Thoracic aorta (tissue), 2 donors: ENCODE measurements at regions not wholly inside any gene's neighbourhood (a gene's known extent, or its start where the extent isn't known, plus 50 kb on each side); places are given as distances from the start of the nearest gene placed in this dataset.

Source experiments
- ATAC-seq: fragments of 150-250 bp; one replicate; pipeline ENCODE4 v1.8.0; 2017; ENCODE audit warnings: low read depth; ENCODE audit not compliant: insufficient number of reproducible peaks, low FRiP score
- DNase-seq: peaks from one replicate; pipeline ENCODE4 v3.0.0-alpha.2; 2020; ENCODE audit warnings: low spot score
- H3K27ac ChIP-seq, 2 donors: fragments of 200-600 bp; sonication (generic); 1 replicate in 1 of 2; 2 replicates in 1 of 2; pipeline ENCODE4 v1.5.1; 2016; ENCODE audit warnings: mild to moderate bottlenecking in 2 of 2, moderate library complexity in 2 of 2
- H3K27me3 ChIP-seq: fragments of 200-600 bp; sonication (generic); replicated peaks from 2 replicates; pipeline ENCODE4 v1.6.0; 2016; ENCODE audit warnings: mild to moderate bottlenecking; ENCODE audit not compliant: insufficient read depth
- H3K36me3 ChIP-seq: fragments of 200-600 bp; sonication (generic); one replicate; pipeline ENCODE4 v1.5.1; 2016
- H3K4me1 ChIP-seq, 2 donors: fragments of 200-600 bp; sonication (generic); 1 replicate in 1 of 2; 2 replicates in 1 of 2; pipeline versions ENCODE4 v1.5.1 to v1.6.0; 2016; ENCODE audit warnings: low read depth in 2 of 2, mild to moderate bottlenecking in 1 of 2; ENCODE audit not compliant: control insufficient read depth in 1 of 2
- H3K4me3 ChIP-seq: fragments of 200-600 bp; sonication (generic); 2 replicates; pipeline ENCODE4 v1.5.1; 2016; ENCODE audit warnings: mild to moderate bottlenecking
- H3K9me3 ChIP-seq: fragments of 200-600 bp; sonication (generic); 2 replicates; pipeline ENCODE4 v1.5.1; 2016
- TF ChIP-seq, protein P1 (sequence below): fragments of 200-600 bp; sonication (generic); IDR thresholded peaks from one replicate; pipeline ENCODE4 v1.5.1; 2019; ENCODE audit warnings: antibody characterized with exemption

- H3K27me3 ChIP-seq = no peaks in the 10 kb centered on the region
- H3K36me3 ChIP-seq = no peaks in the 10 kb centered on the region
- no peak overlapping the region for H3K27ac ChIP-seq
- no peaks in the 10 kb centered on the region for H3K9me3 ChIP-seq
- no peak for DNase-seq
- ATAC-seq = no peak
- TF ChIP-seq, protein P1, sequence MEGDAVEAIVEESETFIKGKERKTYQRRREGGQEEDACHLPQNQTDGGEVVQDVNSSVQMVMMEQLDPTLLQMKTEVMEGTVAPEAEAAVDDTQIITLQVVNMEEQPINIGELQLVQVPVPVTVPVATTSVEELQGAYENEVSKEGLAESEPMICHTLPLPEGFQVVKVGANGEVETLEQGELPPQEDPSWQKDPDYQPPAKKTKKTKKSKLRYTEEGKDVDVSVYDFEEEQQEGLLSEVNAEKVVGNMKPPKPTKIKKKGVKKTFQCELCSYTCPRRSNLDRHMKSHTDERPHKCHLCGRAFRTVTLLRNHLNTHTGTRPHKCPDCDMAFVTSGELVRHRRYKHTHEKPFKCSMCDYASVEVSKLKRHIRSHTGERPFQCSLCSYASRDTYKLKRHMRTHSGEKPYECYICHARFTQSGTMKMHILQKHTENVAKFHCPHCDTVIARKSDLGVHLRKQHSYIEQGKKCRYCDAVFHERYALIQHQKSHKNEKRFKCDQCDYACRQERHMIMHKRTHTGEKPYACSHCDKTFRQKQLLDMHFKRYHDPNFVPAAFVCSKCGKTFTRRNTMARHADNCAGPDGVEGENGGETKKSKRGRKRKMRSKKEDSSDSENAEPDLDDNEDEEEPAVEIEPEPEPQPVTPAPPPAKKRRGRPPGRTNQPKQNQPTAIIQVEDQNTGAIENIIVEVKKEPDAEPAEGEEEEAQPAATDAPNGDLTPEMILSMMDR = no peak
- H3K4me1 ChIP-seq = no peaks in the 10 kb centered on the region
- no peak overlapping the region for H3K4me3 ChIP-seq
Measured at GRCh38 chr21:35649186-35649585, 411.1 kb downstream of the SETD4 start.

- TF ChIP-seq, protein P1 = no peak
- H3K36me3 ChIP-seq = no peaks in the 10 kb centered on the region
- H3K27me3 ChIP-seq = no peaks in the 10 kb centered on the region
- no peak for DNase-seq
- no peak for ATAC-seq
- no peaks in the 10 kb centered on the region for H3K4me1 ChIP-seq
- no peak overlapping the region for H3K4me3 ChIP-seq
- no peak overlapping the region for H3K27ac ChIP-seq
- H3K9me3 ChIP-seq = no peaks in the 10 kb centered on the region
Measured at GRCh38 chr21:35648512-35648911, 411.8 kb downstream of the SETD4 start.

GRCh38 chr21:35646606-35647005 is 413.7 kb downstream of the SETD4 start:
- TF ChIP-seq, protein P1 = no peak
- no peak for DNase-seq

GRCh38 chr21:35645991-35646390 is 414.3 kb downstream of the SETD4 start:
- no peaks in the 10 kb centered on the region for H3K36me3 ChIP-seq
- H3K4me3 ChIP-seq = no peak overlapping the region
- no peaks in the 10 kb centered on the region for H3K4me1 ChIP-seq
- no peak overlapping the region for H3K27ac ChIP-seq
- ATAC-seq = no peak
- DNase-seq = no peak
- no peaks in the 10 kb centered on the region for H3K27me3 ChIP-seq
- H3K9me3 ChIP-seq = no peaks in the 10 kb centered on the region
- TF ChIP-seq, protein P1 = no peak

More at GRCh38 chr21:35646606-35647005, 413.7 kb downstream of the SETD4 start:
- ATAC-seq = no peak
- no peaks in the 10 kb centered on the region for H3K36me3 ChIP-seq
- no peaks in the 10 kb centered on the region for H3K4me1 ChIP-seq
- H3K27ac ChIP-seq = no peak overlapping the region
- no peaks in the 10 kb centered on the region for H3K27me3 ChIP-seq
- no peak overlapping the region for H3K4me3 ChIP-seq
- H3K9me3 ChIP-seq = no peaks in the 10 kb centered on the region

- H3K4me1 ChIP-seq = no peaks in the 10 kb centered on the region
- no peaks in the 10 kb centered on the region for H3K9me3 ChIP-seq
- no peak overlapping the region for H3K27ac ChIP-seq
- TF ChIP-seq, protein P1 = no peak
- H3K27me3 ChIP-seq = no peaks in the 10 kb centered on the region
- ATAC-seq = no peak
- H3K36me3 ChIP-seq = no peaks in the 10 kb centered on the region
- no peak overlapping the region for H3K4me3 ChIP-seq
- DNase-seq = no peak
Measured at GRCh38 chr21:35644523-35644922, 415.8 kb downstream of the SETD4 start.
